ENCODE measurements at regions not wholly inside any gene's neighbourhood (a gene's known extent, or its start where the extent isn't known, plus 50 kb on each side); places are given as distances from the start of the nearest gene placed in this dataset.

DNA sequence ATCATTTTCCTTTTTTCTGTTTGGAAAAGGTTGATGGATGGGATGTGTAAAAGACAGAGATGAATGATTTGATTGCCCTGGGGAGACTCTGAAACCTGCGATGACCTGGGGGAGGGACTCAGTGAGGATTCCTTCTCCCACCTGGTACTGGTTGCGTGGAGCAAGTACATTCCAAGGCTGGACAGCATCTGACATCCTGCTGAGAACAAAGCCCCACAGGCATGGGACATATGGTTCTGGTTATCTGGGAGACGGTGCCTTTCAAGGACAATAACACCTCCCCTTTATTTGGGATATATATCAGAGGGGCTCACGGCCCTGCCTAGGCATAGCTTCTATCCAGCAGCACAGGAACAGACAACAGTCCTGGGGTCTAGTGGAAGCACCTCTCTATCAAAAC, 527.8 kb downstream of the METTL15 start:
- TF ChIP-seq, protein P1, sequence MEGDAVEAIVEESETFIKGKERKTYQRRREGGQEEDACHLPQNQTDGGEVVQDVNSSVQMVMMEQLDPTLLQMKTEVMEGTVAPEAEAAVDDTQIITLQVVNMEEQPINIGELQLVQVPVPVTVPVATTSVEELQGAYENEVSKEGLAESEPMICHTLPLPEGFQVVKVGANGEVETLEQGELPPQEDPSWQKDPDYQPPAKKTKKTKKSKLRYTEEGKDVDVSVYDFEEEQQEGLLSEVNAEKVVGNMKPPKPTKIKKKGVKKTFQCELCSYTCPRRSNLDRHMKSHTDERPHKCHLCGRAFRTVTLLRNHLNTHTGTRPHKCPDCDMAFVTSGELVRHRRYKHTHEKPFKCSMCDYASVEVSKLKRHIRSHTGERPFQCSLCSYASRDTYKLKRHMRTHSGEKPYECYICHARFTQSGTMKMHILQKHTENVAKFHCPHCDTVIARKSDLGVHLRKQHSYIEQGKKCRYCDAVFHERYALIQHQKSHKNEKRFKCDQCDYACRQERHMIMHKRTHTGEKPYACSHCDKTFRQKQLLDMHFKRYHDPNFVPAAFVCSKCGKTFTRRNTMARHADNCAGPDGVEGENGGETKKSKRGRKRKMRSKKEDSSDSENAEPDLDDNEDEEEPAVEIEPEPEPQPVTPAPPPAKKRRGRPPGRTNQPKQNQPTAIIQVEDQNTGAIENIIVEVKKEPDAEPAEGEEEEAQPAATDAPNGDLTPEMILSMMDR (IDR thresholded peaks at IDR 0.05; ENCODE audit: partially characterized antibody, unreplicated experiment): no peak
- H3K4me1 Mint-ChIP-seq (ENCODE audit: low read depth, unreplicated experiment): peaks cover 2% of the 10 kb centered on the region
- H3K4me3 Mint-ChIP-seq (ENCODE audit: unreplicated experiment): no peak overlapping the region
- no peaks in the 10 kb centered on the region for H3K36me3 Mint-ChIP-seq (ENCODE audit: unreplicated experiment)
- peaks cover 3% of the 10 kb centered on the region for H3K27me3 Mint-ChIP-seq (ENCODE audit: unreplicated experiment)
- DNase-seq: no peak
- H3K9me3 Mint-ChIP-seq (ENCODE audit: unreplicated experiment): peaks cover 2% of the 10 kb centered on the region
- H3K27ac Mint-ChIP-seq (ENCODE audit: unreplicated experiment): no peak overlapping the region

DNA sequence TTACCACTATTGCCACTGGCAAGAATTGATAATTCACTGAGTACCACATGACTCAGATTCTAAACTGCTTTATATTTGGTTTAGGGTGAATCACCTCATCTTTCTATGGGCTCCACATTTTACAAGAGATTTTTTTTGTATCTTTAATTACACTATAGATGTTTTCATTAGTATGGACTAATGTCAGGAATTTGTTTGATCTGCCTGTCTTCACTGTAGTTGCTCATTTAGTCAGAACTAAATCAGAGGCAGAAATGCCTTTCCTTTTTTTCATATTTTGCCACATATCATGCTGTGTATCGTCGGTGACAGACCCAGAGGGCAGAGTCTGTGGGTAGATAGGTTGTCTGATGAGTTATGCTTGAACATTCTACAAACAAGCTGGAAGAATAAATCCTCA, 524.1 kb downstream of the METTL15 start:
- TF ChIP-seq, protein P1 (IDR thresholded peaks at IDR 0.05; ENCODE audit: partially characterized antibody, unreplicated experiment): no peak
- no peak for DNase-seq
- no peaks in the 10 kb centered on the region for H3K27me3 Mint-ChIP-seq (ENCODE audit: unreplicated experiment)
- peaks cover 2% of the 10 kb centered on the region for H3K9me3 Mint-ChIP-seq (ENCODE audit: unreplicated experiment)
- H3K36me3 Mint-ChIP-seq (ENCODE audit: unreplicated experiment): no peaks in the 10 kb centered on the region
- no peak overlapping the region for H3K4me3 Mint-ChIP-seq (ENCODE audit: unreplicated experiment)
- H3K27ac Mint-ChIP-seq (ENCODE audit: unreplicated experiment): no peak overlapping the region
- peaks cover 2% of the 10 kb centered on the region for H3K4me1 Mint-ChIP-seq (ENCODE audit: low read depth, unreplicated experiment)

DNA sequence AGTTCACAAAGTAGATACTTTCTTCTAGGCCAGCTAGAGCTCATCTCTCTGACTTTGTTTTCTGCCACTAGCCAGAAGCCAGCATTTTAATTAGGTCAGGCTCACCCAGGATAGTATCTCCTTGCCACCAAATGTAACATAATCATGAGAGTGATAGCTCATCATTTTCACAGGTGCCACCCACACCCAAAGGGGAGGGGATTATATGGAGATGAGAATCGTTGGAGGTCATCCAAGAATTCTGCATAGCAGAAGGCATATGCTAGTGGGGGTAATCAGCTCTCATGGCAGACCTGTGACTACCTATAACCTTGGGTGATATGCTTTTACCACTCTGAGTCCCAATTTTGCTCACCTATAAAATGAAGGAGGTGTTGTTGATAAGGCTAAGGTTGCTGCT, 523.0 kb downstream of the METTL15 start:
- Mint-ChIP-seq H3K4me1 (ENCODE audit: low read depth, unreplicated experiment) (peaks cover 2% of the 10 kb centered on the region), H3K27me3 (ENCODE audit: unreplicated experiment) (no peaks in the 10 kb centered on the region), H3K36me3 (ENCODE audit: unreplicated experiment) (no peaks in the 10 kb centered on the region), H3K27ac (ENCODE audit: unreplicated experiment) (no peak overlapping the region), H3K4me3 (ENCODE audit: unreplicated experiment) (no peak overlapping the region), H3K9me3 (ENCODE audit: unreplicated experiment) (peaks cover 2% of the 10 kb centered on the region)
- TF ChIP-seq, protein P1 (IDR thresholded peaks at IDR 0.05; ENCODE audit: partially characterized antibody, unreplicated experiment): no peak
- DNase-seq: no peak

DNA sequence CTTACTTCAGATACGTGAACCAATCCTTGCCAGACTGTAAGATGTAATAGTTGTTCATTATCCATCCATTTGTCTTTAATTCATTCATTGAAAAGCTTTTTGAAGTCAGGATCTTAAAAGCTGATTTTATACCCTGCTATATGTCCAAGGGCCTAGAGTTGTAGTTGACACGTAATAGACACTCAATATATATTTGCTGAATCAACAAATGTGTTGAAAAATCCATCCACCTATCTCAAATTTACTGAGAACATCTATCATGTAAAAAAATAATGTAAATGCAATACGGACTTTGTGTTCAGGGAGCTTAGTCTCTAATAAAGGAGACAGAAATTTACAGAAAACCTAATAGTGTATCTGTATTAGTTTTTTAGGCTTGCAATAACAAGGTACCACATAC, 521.0 kb downstream of the METTL15 start:
- H3K27me3 Mint-ChIP-seq (ENCODE audit: unreplicated experiment): no peaks in the 10 kb centered on the region
- no peak overlapping the region for H3K4me3 Mint-ChIP-seq (ENCODE audit: unreplicated experiment)

DNA sequence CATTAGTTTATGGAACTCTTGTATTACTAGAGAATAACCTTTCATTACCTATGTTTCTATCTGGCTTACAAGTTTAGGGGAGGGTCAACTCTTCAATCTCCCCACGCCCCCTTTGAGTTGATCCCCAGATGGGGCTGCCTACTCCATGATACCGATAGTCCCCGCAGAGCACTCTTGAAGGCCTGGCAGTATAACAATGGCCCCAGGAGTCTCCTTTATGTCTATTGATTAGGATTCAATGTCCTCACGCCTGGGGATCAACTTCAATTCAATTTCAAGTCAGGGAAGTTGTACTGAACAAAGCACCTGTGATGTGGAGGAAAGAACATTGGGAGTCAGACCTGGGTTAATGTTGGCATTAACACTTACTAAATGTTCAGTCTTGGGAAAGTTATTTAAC, 520.2 kb downstream of the METTL15 start:
- DNase-seq: no peak
- H3K36me3 Mint-ChIP-seq (ENCODE audit: unreplicated experiment): no peaks in the 10 kb centered on the region
- H3K27me3 Mint-ChIP-seq (ENCODE audit: unreplicated experiment): no peaks in the 10 kb centered on the region
- H3K4me3 Mint-ChIP-seq (ENCODE audit: unreplicated experiment): no peak overlapping the region
- TF ChIP-seq, protein P1 (IDR thresholded peaks at IDR 0.05; ENCODE audit: partially characterized antibody, unreplicated experiment): no peak
- no peak overlapping the region for H3K27ac Mint-ChIP-seq (ENCODE audit: unreplicated experiment)
- peaks cover 2% of the 10 kb centered on the region for H3K9me3 Mint-ChIP-seq (ENCODE audit: unreplicated experiment)
- H3K4me1 Mint-ChIP-seq (ENCODE audit: low read depth, unreplicated experiment): no peaks in the 10 kb centered on the region

More for the DNA sequence above, 521.0 kb downstream of the METTL15 start:
- TF ChIP-seq, protein P1 (IDR thresholded peaks at IDR 0.05; ENCODE audit: partially characterized antibody, unreplicated experiment): no peak
- peaks cover 2% of the 10 kb centered on the region for H3K9me3 Mint-ChIP-seq (ENCODE audit: unreplicated experiment)
- H3K27ac Mint-ChIP-seq (ENCODE audit: unreplicated experiment): no peak overlapping the region
- H3K4me1 Mint-ChIP-seq (ENCODE audit: low read depth, unreplicated experiment): no peaks in the 10 kb centered on the region
- H3K36me3 Mint-ChIP-seq (ENCODE audit: unreplicated experiment): no peaks in the 10 kb centered on the region
- no peak for DNase-seq

Data from glutamatergic neuron (in vitro differentiated cells).